ENCODE measurements at regions not wholly inside any gene's neighbourhood (a gene's known extent, or its start where the extent isn't known, plus 50 kb on each side); places are given as distances from the start of the nearest gene placed in this dataset.

GRCh38 chr4:181688432-181688831 is 554.8 kb upstream of the TENM3 start:
- TF ChIP-seq CTCF (IDR thresholded peaks at IDR 0.05) (no peak), POLR2A (IDR thresholded peaks at IDR 0.05) (no peak)
- H3K4me1 ChIP-seq = no peaks in the 10 kb centered on the region
- intact Hi-C loops (cut with DNase I) = no loop called here
- no peaks in the 10 kb centered on the region for H3K27me3 ChIP-seq
- no peaks in the 10 kb centered on the region for H3K9me3 ChIP-seq
- ATAC-seq (no peak), DNase-seq (no peak)
- H3K4me3 ChIP-seq = no peak overlapping the region
- no peaks in the 10 kb centered on the region for H3K36me3 ChIP-seq (replicated peaks in 1 of 2; ENCODE audit: insufficient read depth in 1 of 2, low read depth in 2 of 2)
- no peak overlapping the region for H3K27ac ChIP-seq
- 46 to 53% methylated on average over 3 of the region's 3 CpGs for WGBS, 2 donors

DNA sequence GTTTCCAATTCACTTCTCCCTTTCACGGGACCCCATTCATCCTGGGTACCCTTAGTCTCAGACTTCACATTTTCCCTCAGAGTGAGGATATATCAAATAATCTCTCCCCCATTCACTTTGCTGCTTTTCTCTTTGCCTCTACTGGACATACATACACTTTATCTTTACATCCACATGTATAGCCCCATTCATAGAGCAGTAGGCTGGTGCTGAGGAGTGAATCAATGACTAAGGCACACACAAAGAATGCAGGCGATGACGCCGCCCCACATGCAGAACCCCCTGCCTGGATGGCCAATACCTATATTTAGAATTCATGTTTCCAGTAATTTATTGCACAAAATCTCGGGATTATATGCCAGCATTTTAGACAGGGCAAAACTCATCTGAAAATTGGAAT is 554.3 kb upstream of the TENM3 start:
- 55 to 60% methylated on average over 5 of the region's 5 CpGs for WGBS, 2 donors
- Histone ChIP-seq H3K4me1 (no peaks in the 10 kb centered on the region), H3K9me3 (no peaks in the 10 kb centered on the region), H3K27ac (no peak overlapping the region), H3K4me3 (no peak overlapping the region), H3K27me3 (no peaks in the 10 kb centered on the region), H3K36me3 (replicated peaks in 1 of 2; ENCODE audit: insufficient read depth in 1 of 2, low read depth in 2 of 2) (no peaks in the 10 kb centered on the region)
- DNase-seq (no peak), ATAC-seq (no peak)
- intact Hi-C loops (cut with DNase I) = no loop called here
- TF ChIP-seq CTCF (IDR thresholded peaks at IDR 0.05) = no peak
- TF ChIP-seq POLR2A (IDR thresholded peaks at IDR 0.05) = no peak

- Histone ChIP-seq H3K27ac (no peak overlapping the region), H3K9me3 (no peaks in the 10 kb centered on the region), H3K4me1 (no peaks in the 10 kb centered on the region), H3K27me3 (no peaks in the 10 kb centered on the region), H3K36me3 (replicated peaks in 1 of 2; ENCODE audit: insufficient read depth in 1 of 2, low read depth in 2 of 2) (no peaks in the 10 kb centered on the region), H3K4me3 (no peak overlapping the region)
- DNase-seq = no peak
- ATAC-seq = no peak
- TF ChIP-seq POLR2A (IDR thresholded peaks at IDR 0.05) (no peak), CTCF (IDR thresholded peaks at IDR 0.05) (no peak)
- intact Hi-C loops (cut with DNase I) = no loop called here
- WGBS, 2 donors = 32 to 34% methylated on average over 2 of the region's 2 CpGs
Measured at GRCh38 chr4:181690498-181690897, 552.7 kb upstream of the TENM3 start.

DNA sequence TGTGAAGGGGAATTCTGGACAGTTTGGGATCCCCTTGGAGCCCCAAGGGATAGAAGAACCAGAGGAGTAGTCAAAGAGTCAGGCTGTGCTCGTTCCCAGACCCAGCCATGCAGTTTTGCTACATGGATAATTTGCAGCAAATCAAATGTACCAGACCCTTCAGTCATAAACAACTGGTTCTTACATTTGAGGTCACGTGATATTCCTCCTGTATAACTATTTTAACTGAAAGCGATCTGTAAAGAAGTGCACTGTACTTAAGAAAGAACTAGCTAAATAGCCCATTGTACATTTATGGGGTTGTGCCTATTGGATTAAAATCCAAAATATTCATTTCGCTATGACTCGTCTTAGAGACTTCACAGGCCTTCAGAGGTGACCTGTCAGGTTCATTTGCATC is 550.2 kb upstream of the TENM3 start:
- ATAC-seq = no peak
- no peaks in the 10 kb centered on the region for H3K36me3 ChIP-seq (replicated peaks in 1 of 2; ENCODE audit: insufficient read depth in 1 of 2, low read depth in 2 of 2)

More for the DNA sequence above, 550.2 kb upstream of the TENM3 start:
- Histone ChIP-seq H3K4me1 (no peaks in the 10 kb centered on the region), H3K27me3 (no peaks in the 10 kb centered on the region), H3K27ac (no peak overlapping the region), H3K4me3 (no peak overlapping the region), H3K9me3 (no peaks in the 10 kb centered on the region)
- intact Hi-C loops (cut with DNase I) = no loop called here
- no peak for TF ChIP-seq CTCF (IDR thresholded peaks at IDR 0.05)
- no peak for TF ChIP-seq POLR2A (IDR thresholded peaks at IDR 0.05)
- DNase-seq = no peak
- WGBS, 2 donors = 65 to 72% methylated on average over 5 of the region's 5 CpGs
